Parathyroid adenoma (tissue), 2 donors: ENCODE measurements at regions not wholly inside any gene's neighbourhood (a gene's known extent, or its start where the extent isn't known, plus 50 kb on each side); places are given as distances from the start of the nearest gene placed in this dataset.

ENCODE experiments used
- H2AFZ ChIP-seq: fragments of 300-600 bp; sonication (generic); one replicate; pipeline ENCODE4 v1.7.0; 2017; ENCODE audit warnings: antibody characterized with exemption, mild to moderate bottlenecking
- H3K27ac ChIP-seq: fragments of 300-600 bp; sonication (generic); one replicate; pipeline ENCODE4 v1.7.0; 2017
- H3K27me3 ChIP-seq: fragments of 300-600 bp; sonication (generic); one replicate; pipeline ENCODE4 v1.7.0; 2017; ENCODE audit warnings: low read length; ENCODE audit not compliant: control insufficient read depth, insufficient read depth
- H3K36me3 ChIP-seq: fragments of 300-600 bp; sonication (generic); one replicate; pipeline ENCODE4 v1.7.0; 2017; ENCODE audit warnings: low read length; ENCODE audit not compliant: control insufficient read depth, insufficient read depth
- H3K4me1 ChIP-seq: fragments of 300-600 bp; sonication (generic); one replicate; pipeline ENCODE4 v1.7.0; 2017; ENCODE audit warnings: control low read depth
- H3K4me2 ChIP-seq: fragments of 300-600 bp; sonication (generic); one replicate; pipeline ENCODE4 v1.7.0; 2017; ENCODE audit warnings: low read length
- H3K4me3 ChIP-seq: fragments of 300-600 bp; sonication (generic); one replicate; pipeline ENCODE4 v1.7.0; 2017; ENCODE audit warnings: low read depth, low read length
- H3K79me2 ChIP-seq: fragments of 300-600 bp; sonication (generic); one replicate; pipeline ENCODE4 v1.7.0; 2017; ENCODE audit warnings: control low read depth
- H3K9ac ChIP-seq: fragments of 300-600 bp; sonication (generic); one replicate; pipeline ENCODE4 v1.7.0; 2017; ENCODE audit warnings: mild to moderate bottlenecking
- H3K9me3 ChIP-seq: fragments of 300-600 bp; sonication (generic); one replicate; pipeline ENCODE4 v1.7.0; 2017; ENCODE audit warnings: low read length; ENCODE audit not compliant: control insufficient read depth
- CTCF ChIP-seq: fragments of 300-600 bp; sonication (generic); IDR thresholded peaks from one replicate; pipeline ENCODE4 v1.7.0; 2017; ENCODE audit warnings: antibody characterized with exemption, mild to moderate bottlenecking
- donor health status: primary hyperparathyroidism.

- no peak for TF ChIP-seq CTCF
- Histone ChIP-seq H3K4me1 (no peaks in the 10 kb centered on the region), H3K36me3 (no peaks in the 10 kb centered on the region)
Observed at GRCh38 chr6:145374570-145374969, 360.8 kb downstream of the EPM2A start.

GRCh38 chr6:145375502-145375901, 359.8 kb downstream of the EPM2A start:
- no peaks in the 10 kb centered on the region for H3K4me1 ChIP-seq
- no peaks in the 10 kb centered on the region for H3K27me3 ChIP-seq
- TF ChIP-seq CTCF: no peak
- H3K4me3 ChIP-seq: no peak overlapping the region
- H3K36me3 ChIP-seq: no peaks in the 10 kb centered on the region
- H3K4me2 ChIP-seq: no peak overlapping the region
- H3K9ac ChIP-seq: no peak overlapping the region
- no peaks in the 10 kb centered on the region for H3K79me2 ChIP-seq
- no peak overlapping the region for H2AFZ ChIP-seq
- no peak overlapping the region for H3K27ac ChIP-seq
- peaks cover 5% of the 10 kb centered on the region for H3K9me3 ChIP-seq

More at GRCh38 chr6:145374570-145374969, 360.8 kb downstream of the EPM2A start:
- Histone ChIP-seq H3K79me2 (no peaks in the 10 kb centered on the region), H3K27me3 (no peaks in the 10 kb centered on the region), H3K9me3 (peaks cover 5% of the 10 kb centered on the region), H3K27ac (no peak overlapping the region), H2AFZ (no peak overlapping the region), H3K4me3 (no peak overlapping the region), H3K9ac (no peak overlapping the region), H3K4me2 (no peak overlapping the region)

- Histone ChIP-seq H3K36me3 (no peaks in the 10 kb centered on the region), H3K79me2 (no peaks in the 10 kb centered on the region), H3K9me3 (peaks cover 5% of the 10 kb centered on the region), H2AFZ (no peak overlapping the region), H3K9ac (no peak overlapping the region), H3K4me2 (no peak overlapping the region), H3K4me3 (no peak overlapping the region), H3K27ac (no peak overlapping the region), H3K4me1 (no peaks in the 10 kb centered on the region), H3K27me3 (no peaks in the 10 kb centered on the region)
- no peak for TF ChIP-seq CTCF
Observed at GRCh38 chr6:145380186-145380585, 355.1 kb downstream of the EPM2A start.

GRCh38 chr6:145381941-145382340, 353.4 kb downstream of the EPM2A start:
- H3K4me3 ChIP-seq: no peak overlapping the region
- no peaks in the 10 kb centered on the region for H3K27me3 ChIP-seq
- H3K4me1 ChIP-seq: no peaks in the 10 kb centered on the region
- H3K27ac ChIP-seq: no peak overlapping the region
- H3K36me3 ChIP-seq: no peaks in the 10 kb centered on the region
- H2AFZ ChIP-seq: no peak overlapping the region
- H3K79me2 ChIP-seq: no peaks in the 10 kb centered on the region
- peaks cover 5% of the 10 kb centered on the region for H3K9me3 ChIP-seq
- TF ChIP-seq CTCF: no peak
- no peak overlapping the region for H3K9ac ChIP-seq
- no peak overlapping the region for H3K4me2 ChIP-seq

GRCh38 chr6:145383428-145383827, 351.9 kb downstream of the EPM2A start:
- H3K79me2 ChIP-seq: no peaks in the 10 kb centered on the region
- H3K4me3 ChIP-seq: no peak overlapping the region
- no peaks in the 10 kb centered on the region for H3K27me3 ChIP-seq
- H2AFZ ChIP-seq: no peak overlapping the region
- no peak overlapping the region for H3K4me2 ChIP-seq
- H3K4me1 ChIP-seq: no peaks in the 10 kb centered on the region
- no peak overlapping the region for H3K9ac ChIP-seq
- TF ChIP-seq CTCF: no peak
- no peaks in the 10 kb centered on the region for H3K9me3 ChIP-seq
- no peaks in the 10 kb centered on the region for H3K36me3 ChIP-seq
- H3K27ac ChIP-seq: no peak overlapping the region
